H1 (cell line): ENCODE measurements at regions not wholly inside any gene's neighbourhood (a gene's known extent, or its start where the extent isn't known, plus 50 kb on each side); places are given as distances from the start of the nearest gene placed in this dataset.

ENCODE experiments used
- EGR1 ChIP-seq: IDR thresholded peaks from 2 replicates; pipeline ENCODE4 v1.6.1; 2011; ENCODE audit warnings: low read depth, low read length, borderline replicate concordance
- HDAC2 ChIP-seq, 2 experiments: fragments of 300-600 bp in 1 of 2; sonication (generic) in 1 of 2; IDR thresholded peaks; 2 replicates each; pipeline ENCODE4 v1.6.1; 2011 to 2012; ENCODE audit warnings: low read depth in 2 of 2, low read length in 2 of 2, mild to moderate bottlenecking in 2 of 2, moderate library complexity in 2 of 2, borderline replicate concordance in 1 of 2, inconsistent platforms in 1 of 2
- NANOG ChIP-seq: IDR thresholded peaks from 2 replicates; pipeline ENCODE4 v1.6.1; 2011; ENCODE audit warnings: low read length, low read depth, mild to moderate bottlenecking, inconsistent platforms; ENCODE audit not compliant: insufficient read depth, poor library complexity, severe bottlenecking
- PHF8 ChIP-seq: fragments of 200-600 bp; sonication (generic); conservative IDR thresholded peaks from 2 replicates; pipeline ENCODE4 v1.7.1; 2012; ENCODE audit warnings: low read depth, mild to moderate bottlenecking, inconsistent platforms, low read length, moderate library complexity
- SIN3A ChIP-seq, 2 experiments: IDR thresholded peaks in 1 of 2; conservative IDR thresholded peaks in 1 of 2; 2 replicates each; pipeline ENCODE4 v1.6.1; 2011 to 2012; ENCODE audit warnings: low read length in 2 of 2, improper control_type of control experiment in 1 of 2, low read depth in 1 of 2, mild to moderate bottlenecking in 1 of 2
- TBP ChIP-seq: IDR thresholded peaks from 2 replicates; pipeline ENCODE4 v1.6.1; 2011; ENCODE audit warnings: low read depth, low read length, improper control_type of control experiment
- YY1 ChIP-seq: IDR thresholded peaks from 2 replicates; pipeline ENCODE4 v1.6.1; 2011; ENCODE audit warnings: low read depth, mild to moderate bottlenecking, low read length
- TF ChIP-seq, protein P1 (sequence below): IDR thresholded peaks from 2 replicates; pipeline ENCODE4 v1.6.1; 2012; ENCODE audit warnings: inconsistent platforms

DNA sequence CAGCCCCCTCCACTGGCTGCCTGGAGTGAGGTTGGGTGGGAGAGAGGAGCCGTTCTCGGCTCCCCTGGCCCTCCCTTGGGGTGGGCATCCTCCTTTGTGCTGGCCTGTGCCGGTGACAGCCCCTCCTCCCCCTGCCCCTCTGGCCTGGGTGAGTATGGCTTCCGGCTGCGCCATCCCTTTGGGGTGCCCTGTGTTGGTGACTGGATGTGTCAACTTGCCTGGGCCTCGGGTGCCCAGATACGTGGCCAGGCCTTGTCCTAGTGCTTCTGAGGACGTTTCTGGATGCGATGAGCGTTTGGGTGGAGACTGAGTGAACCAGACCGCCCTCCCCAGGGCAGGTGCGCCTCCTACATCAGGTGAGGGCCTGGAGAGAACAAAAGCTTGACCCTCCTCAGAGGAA lies 59.7 kb downstream of the PLXNA1 start (continued):
- TF ChIP-seq, protein P1, sequence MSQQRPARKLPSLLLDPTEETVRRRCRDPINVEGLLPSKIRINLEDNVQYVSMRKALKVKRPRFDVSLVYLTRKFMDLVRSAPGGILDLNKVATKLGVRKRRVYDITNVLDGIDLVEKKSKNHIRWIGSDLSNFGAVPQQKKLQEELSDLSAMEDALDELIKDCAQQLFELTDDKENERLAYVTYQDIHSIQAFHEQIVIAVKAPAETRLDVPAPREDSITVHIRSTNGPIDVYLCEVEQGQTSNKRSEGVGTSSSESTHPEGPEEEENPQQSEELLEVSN: no peak
- TF ChIP-seq EGR1: no peak
- no peak for TF ChIP-seq TBP
- no peak for TF ChIP-seq PHF8
- no peak for TF ChIP-seq HDAC2 (IDR thresholded peaks at IDR 0.05; ENCODE audit: borderline replicate concordance in 1 of 2, low read depth in 2 of 2, low read length in 2 of 2)
- TF ChIP-seq NANOG: no peak
- no peak for TF ChIP-seq YY1
- TF ChIP-seq SIN3A (conservative IDR thresholded peaks at IDR 0.05 in 1 of 2, IDR thresholded peaks at IDR 0.05 in 1 of 2; ENCODE audit: low read depth in 1 of 2, low read length in 2 of 2): no peak
